OCI-LY1 (cell line): ENCODE measurements at regions not wholly inside any gene's neighbourhood (a gene's known extent, or its start where the extent isn't known, plus 50 kb on each side); places are given as distances from the start of the nearest gene placed in this dataset.

Source experiments
- H2AFZ ChIP-seq: fragments of 200-600 bp; sonication (generic), shearing (Covaris generic); 2 replicates; pipeline ENCODE4 v1.6.0; 2014; ENCODE audit warnings: antibody characterized with exemption, mild to moderate bottlenecking, low read length
- H3F3A ChIP-seq: fragments of 200-600 bp; sonication (generic), shearing (Covaris generic); 2 replicates; pipeline ENCODE4 v1.6.0; 2014; ENCODE audit warnings: mild to moderate bottlenecking, antibody characterized with exemption, low read length, moderate library complexity; ENCODE audit not compliant: insufficient read depth
- H3K27ac ChIP-seq: fragments of 200-600 bp; sonication (generic); 2 replicates; pipeline ENCODE4 v1.5.1; 2014; ENCODE audit warnings: low read length, mixed run types, mild to moderate bottlenecking, low read depth; ENCODE audit not compliant: poor library complexity, severe bottlenecking
- H3K27me3 ChIP-seq: fragments of 200-600 bp; sonication (generic); 2 replicates; pipeline ENCODE4 v1.6.0; 2014; ENCODE audit warnings: antibody characterized with exemption, mild to moderate bottlenecking, low read length, moderate library complexity; ENCODE audit not compliant: insufficient read depth
- H3K36me3 ChIP-seq: fragments of 200-600 bp; sonication (generic); 2 replicates; pipeline ENCODE4 v1.6.1; 2014; ENCODE audit warnings: mild to moderate bottlenecking, antibody characterized with exemption, low read length, moderate library complexity, mixed read lengths; ENCODE audit not compliant: insufficient read depth
- H3K4me1 ChIP-seq: fragments of 200-600 bp; sonication (generic); 2 replicates; pipeline ENCODE4 v1.5.1; 2014; ENCODE audit warnings: mild to moderate bottlenecking, low read length, moderate library complexity; ENCODE audit not compliant: insufficient read depth, severe bottlenecking
- H3K4me2 ChIP-seq: fragments of 200-600 bp; sonication (generic), shearing (Covaris generic); 2 replicates; pipeline ENCODE4 v1.6.1; 2014; ENCODE audit warnings: low read length
- H3K4me3 ChIP-seq: fragments of 200-600 bp; sonication (generic); 2 replicates; pipeline ENCODE4 v1.5.1; 2014; ENCODE audit warnings: low read length, low read depth, mild to moderate bottlenecking, mixed read lengths; ENCODE audit not compliant: poor library complexity, severe bottlenecking
- H3K79me2 ChIP-seq: fragments of 200-600 bp; shearing (Covaris generic); 2 replicates; pipeline ENCODE4 v1.6.1; 2016; ENCODE audit warnings: mixed run types, low read length, mixed read lengths; ENCODE audit not compliant: insufficient read depth
- H3K9ac ChIP-seq: fragments of 200-600 bp; sonication (generic), shearing (Covaris generic); 2 replicates; pipeline ENCODE4 v1.6.1; 2014; ENCODE audit warnings: mild to moderate bottlenecking, low read length, mixed read lengths
- H3K9me2 ChIP-seq: fragments of 200-600 bp; sonication (generic), shearing (Covaris generic); 2 replicates; pipeline ENCODE4 v1.6.1; 2014; ENCODE audit warnings: low read depth, mild to moderate bottlenecking, low read length, mixed read lengths
- H3K9me3 ChIP-seq: fragments of 200-600 bp; shearing (Covaris generic); 2 replicates; pipeline ENCODE4 v1.6.1; 2014; ENCODE audit warnings: low read length, mixed read lengths
- H4K20me1 ChIP-seq: fragments of 200-600 bp; sonication (generic), shearing (Covaris generic); 2 replicates; pipeline ENCODE4 v1.6.0; 2016; ENCODE audit warnings: mild to moderate bottlenecking, low read length; ENCODE audit not compliant: insufficient read depth
- CTCF ChIP-seq: fragments of 200-600 bp; sonication (generic), shearing (Covaris generic); IDR thresholded peaks from 2 replicates; pipeline ENCODE4 v1.5.1; 2017; ENCODE audit warnings: mild to moderate bottlenecking, antibody characterized with exemption, low read length, moderate library complexity, mixed read lengths
- EZH2 ChIP-seq: fragments of 200-600 bp; sonication (generic), shearing (Covaris generic); IDR thresholded peaks from 2 replicates; pipeline ENCODE4 v1.8.0; 2017; ENCODE audit warnings: borderline replicate concordance, mixed run types, mild to moderate bottlenecking, antibody characterized with exemption, low read length, moderate library complexity, mixed read lengths

DNA sequence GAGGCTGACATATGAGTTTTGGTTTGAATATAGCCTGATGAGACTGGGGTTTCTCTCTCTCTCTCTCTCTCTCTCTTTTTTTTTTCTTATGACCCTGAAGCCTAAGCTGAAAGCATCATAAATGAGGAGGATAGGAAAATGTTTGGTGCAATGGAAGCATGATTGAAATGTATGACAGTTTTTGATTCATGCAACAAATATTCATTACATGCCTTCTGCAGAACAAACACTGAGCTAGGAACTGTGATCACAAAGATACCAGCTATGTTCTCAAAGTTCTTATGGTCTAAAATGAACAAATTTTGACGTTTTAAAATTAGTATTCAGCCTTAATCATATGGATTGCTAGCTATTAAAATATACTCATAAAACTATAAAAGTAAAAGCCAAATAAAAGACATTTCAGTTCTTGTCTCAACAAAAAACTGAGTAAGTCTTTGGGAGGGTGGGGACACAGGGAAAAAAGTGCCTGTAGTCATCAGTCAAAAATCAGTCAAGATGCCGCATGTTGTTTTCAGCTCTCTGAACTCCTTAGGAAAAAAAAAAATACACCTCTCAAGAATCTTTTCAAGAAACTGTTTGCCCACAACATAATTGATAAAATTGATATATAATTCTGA is 57.2 kb downstream of the NKX6-1 start:
- Histone ChIP-seq H3K9me2 (no peaks in the 10 kb centered on the region), H3K4me1 (no peaks in the 10 kb centered on the region), H3K36me3 (no peaks in the 10 kb centered on the region), H3K9me3 (no peaks in the 10 kb centered on the region), H3K9ac (no peak overlapping the region), H3K27me3 (no peaks in the 10 kb centered on the region), H3K27ac (no peak overlapping the region), H3F3A (no peaks in the 10 kb centered on the region), H3K79me2 (no peaks in the 10 kb centered on the region), H2AFZ (no peak overlapping the region), H4K20me1 (no peaks in the 10 kb centered on the region), H3K4me3 (no peak overlapping the region), H3K4me2 (no peak overlapping the region)
- TF ChIP-seq EZH2, result no peak
- no peak for TF ChIP-seq CTCF

DNA sequence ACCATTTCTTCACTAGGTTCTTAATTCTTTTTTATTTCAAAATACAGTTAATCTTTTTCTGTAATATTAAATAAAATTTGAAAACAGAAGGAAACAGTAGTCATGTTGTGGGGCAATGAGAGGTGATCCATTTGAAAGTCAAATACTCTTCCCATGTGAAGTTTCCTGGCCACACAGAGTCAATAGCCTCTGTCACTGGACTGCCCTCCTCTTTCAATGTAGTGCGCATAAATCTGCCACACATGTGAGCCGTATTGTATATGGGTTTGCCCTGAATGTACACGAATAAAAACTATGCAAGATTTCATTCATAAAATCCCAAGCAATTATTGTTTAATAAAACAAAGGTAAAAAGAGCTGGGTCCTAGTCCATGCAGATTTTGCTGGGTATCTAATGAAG is 59.1 kb downstream of the NKX6-1 start:
- no peaks in the 10 kb centered on the region for H3K79me2 ChIP-seq
- H4K20me1 ChIP-seq, result no peaks in the 10 kb centered on the region
- no peak overlapping the region for H3K4me2 ChIP-seq
- no peaks in the 10 kb centered on the region for H3K9me3 ChIP-seq
- no peaks in the 10 kb centered on the region for H3K36me3 ChIP-seq
- TF ChIP-seq CTCF (no peak), EZH2 (no peak)
- H3K9ac ChIP-seq, result no peak overlapping the region
- H3K27ac ChIP-seq, result no peak overlapping the region
- H3K4me1 ChIP-seq, result no peaks in the 10 kb centered on the region
- no peaks in the 10 kb centered on the region for H3K9me2 ChIP-seq
- H2AFZ ChIP-seq, result no peak overlapping the region
- H3F3A ChIP-seq, result no peaks in the 10 kb centered on the region
- H3K4me3 ChIP-seq, result no peak overlapping the region
- H3K27me3 ChIP-seq, result no peaks in the 10 kb centered on the region

DNA sequence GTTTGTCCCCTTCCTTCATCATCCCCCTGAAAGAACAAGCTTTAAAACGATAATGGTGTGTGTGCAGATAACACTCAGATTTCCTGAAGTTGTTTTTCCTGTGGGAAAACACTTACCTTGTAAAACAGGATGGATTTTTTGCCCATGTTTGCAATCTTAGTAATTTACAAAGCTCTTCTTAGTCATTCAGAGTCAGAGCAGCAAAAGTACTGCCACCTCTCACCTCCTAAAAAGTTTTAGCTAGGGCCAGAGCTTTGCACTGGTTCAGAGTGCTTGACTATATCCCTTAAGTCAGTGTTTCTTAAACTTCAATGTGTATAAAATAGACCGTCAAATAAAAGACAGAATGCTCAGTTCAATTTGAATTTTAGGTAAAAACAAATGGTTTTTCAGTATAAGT is 62.3 kb downstream of the NKX6-1 start:
- Histone ChIP-seq H3K79me2 (no peaks in the 10 kb centered on the region), H3K9me3 (no peaks in the 10 kb centered on the region), H3K9ac (no peak overlapping the region), H3K27ac (no peak overlapping the region), H4K20me1 (no peaks in the 10 kb centered on the region), H3K4me3 (no peak overlapping the region), H3K9me2 (no peaks in the 10 kb centered on the region), H3K27me3 (no peaks in the 10 kb centered on the region), H2AFZ (no peak overlapping the region), H3F3A (no peaks in the 10 kb centered on the region), H3K4me1 (no peaks in the 10 kb centered on the region), H3K4me2 (no peak overlapping the region), H3K36me3 (no peaks in the 10 kb centered on the region)
- TF ChIP-seq EZH2, result no peak
- TF ChIP-seq CTCF, result no peak
